Superior temporal gyrus (tissue), 1 donor: ENCODE measurements at regions not wholly inside any gene's neighbourhood (a gene's known extent, or its start where the extent isn't known, plus 50 kb on each side); places are given as distances from the start of the nearest gene placed in this dataset.

Experiments
- DNase-seq: peaks from one replicate; pipeline ENCODE4 v3.0.0-alpha.2; 2016; ENCODE audit errors: extremely low spot score

DNA sequence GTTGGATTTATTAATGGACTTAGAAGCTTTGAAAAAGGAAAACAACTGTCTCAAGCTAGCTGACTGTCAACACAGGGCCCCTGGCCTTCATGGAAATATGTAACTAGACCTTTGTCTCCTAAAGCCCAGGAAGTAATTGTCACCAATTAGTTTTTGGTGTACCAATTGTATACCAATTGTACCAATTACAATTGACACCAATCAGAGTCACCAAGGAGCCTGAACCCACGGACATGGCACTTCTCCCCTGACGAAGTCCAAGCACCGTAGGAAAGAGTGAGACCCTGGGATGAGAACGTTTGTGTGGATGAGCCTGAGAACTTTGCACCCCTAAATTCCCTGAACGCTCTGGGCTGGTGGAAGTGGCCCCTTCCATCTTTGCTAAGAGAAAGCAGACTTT is 129.0 kb downstream of the ENGASE start:
- DNase-seq: no peak

DNA sequence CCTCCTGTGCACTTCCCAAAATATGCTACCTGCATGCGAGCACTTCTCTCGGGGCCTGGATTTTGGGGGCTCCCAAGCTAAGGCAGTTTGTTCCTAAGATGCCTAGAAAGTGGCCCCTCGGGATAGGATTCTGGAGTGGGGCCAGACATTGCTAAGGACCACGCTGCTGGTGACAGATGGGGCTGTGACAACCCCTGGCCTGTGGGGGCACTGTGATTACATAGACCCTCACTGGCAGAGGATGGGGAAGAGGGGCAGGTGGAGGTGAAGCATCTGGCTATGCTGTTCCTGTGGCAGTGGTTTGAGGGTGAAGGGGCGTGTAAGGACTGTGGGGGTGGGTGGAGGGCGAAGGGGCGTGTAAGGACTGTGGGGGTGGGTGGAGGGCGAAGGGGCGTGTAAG is 128.4 kb downstream of the ENGASE start:
- DNase-seq: no peak

- no peak for DNase-seq
These were observed 127.9 kb downstream of the ENGASE start for GRCh38 chr17:79202480-79202879.

- DNase-seq: no peak
These were observed 127.1 kb downstream of the ENGASE start for GRCh38 chr17:79201536-79202227.

DNA sequence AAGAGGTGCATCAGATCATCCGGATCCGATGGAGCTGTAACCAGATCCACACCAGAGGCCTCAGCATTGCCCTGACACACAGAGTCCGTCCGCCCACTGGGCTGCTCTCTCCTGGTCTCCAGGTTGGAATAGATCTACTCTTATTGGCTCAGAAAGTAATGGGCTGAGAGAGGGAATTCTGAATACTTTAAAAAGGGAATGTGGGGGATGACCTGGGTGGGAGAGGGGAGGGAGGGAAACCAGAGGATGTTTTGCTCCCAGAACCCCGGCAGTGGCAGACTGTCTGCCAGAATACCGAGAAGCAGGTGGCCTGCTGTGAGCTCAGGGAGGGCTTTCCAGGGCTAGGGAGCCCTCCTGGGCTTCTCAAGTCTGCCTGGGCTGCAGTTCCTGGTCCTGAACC is 126.5 kb downstream of the ENGASE start:
- DNase-seq: no peak

DNA sequence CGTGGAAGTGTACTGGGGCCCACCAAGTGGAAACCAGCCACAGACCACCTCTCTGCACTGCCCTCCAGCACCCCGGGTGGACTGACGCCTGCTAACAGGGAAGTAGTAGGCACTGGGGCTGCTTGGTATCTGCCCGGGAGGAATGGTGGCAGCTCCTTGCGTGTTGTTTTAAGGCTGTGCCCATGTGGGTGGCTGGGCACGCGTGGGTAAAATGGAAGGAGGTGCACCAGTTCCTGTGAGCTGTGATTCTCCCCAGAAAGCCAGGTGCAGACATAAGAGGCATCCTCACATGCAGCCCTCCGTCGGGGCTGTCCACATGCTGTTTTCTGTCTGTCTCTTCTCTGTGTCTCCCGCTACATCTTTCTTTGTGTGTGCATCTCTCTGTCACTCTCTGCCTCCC is 122.3 kb downstream of the ENGASE start:
- DNase-seq: no peak

- no peak for DNase-seq
These were observed 118.1 kb downstream of the ENGASE start for GRCh38 chr17:79192503-79193351.

GRCh38 chr17:79191270-79191934 is 116.8 kb downstream of the ENGASE start:
- DNase-seq: no peak

DNA sequence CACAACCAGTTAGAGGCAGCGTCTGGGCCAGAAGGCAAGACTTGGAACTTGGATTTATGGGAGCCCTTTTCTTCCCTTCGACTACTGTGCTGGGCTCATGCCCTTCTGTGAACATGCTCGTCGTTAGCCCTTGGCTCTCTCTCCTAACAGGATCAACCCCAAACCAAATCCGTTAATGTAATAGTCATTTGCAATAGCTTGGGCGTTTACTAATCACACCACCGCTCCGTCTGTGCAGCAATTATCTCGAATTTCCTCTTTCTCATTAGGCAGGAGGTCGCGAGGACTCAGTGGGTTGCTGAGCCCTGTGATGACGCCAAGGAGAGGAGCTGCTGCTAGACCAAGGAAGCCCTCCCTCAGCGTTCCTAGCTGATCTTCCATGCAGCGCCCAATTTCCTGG is 114.7 kb downstream of the ENGASE start:
- no peak for DNase-seq

DNA sequence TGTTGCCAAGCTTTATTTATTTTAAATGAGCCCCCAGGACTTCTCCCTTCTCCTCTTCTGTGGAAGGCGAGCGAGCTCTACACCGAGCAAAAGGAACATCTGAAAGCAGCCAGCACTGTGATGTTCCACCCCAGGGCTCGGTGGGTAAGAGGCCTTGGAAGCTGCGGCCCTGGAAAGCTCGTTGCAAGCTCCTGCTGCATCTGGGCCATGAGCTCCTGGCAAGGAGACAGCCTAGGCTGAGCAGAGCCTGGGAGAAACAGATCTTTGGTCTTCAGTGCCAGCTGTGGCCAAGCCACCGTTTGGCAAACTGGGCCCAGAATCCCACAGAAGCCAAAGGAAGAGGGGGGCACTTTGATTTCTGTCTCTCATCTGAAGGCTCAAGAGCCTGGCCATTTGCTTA is 114.1 kb downstream of the ENGASE start:
- DNase-seq: no peak

DNA sequence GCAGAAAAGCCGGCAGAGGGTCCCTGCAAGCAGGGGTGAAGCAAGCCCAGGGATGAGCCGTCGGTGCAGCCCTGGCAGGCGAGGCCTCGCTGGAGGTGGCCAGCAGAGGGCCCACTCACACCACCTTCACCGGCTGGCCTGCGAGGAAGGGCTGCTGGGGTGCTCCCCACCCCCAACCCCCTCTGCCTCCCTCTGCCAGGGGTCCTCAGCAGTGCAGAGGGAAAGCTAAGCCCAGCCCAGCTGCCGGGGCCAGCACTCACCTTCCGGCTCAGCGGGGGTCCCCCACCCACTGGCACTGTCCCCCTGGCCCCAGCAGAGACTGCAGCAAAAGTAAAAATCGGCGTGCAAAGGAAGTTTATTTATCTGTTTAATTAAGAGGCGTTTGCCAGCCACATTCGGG is 113.4 kb downstream of the ENGASE start:
- no peak for DNase-seq

DNA sequence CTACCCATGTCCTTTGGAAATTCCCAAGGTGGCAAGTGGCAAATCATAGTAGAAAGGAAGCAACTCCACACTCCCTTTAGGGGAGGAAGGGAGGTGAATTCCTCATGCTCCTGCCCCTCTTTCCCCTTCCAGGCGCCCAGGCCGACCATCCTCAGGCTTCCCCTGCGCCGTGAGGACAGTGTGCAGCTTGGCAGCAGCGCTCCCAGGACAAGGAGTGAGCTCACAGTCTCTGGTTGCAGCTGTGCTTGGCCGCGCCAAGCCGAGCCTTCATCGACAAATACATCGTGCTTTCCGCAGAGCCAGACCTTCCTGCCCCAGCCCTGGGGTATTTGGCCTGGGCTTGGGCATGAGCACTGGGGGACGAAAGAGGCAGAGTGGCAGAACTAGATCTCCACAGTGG is 112.6 kb downstream of the ENGASE start:
- no peak for DNase-seq

DNA sequence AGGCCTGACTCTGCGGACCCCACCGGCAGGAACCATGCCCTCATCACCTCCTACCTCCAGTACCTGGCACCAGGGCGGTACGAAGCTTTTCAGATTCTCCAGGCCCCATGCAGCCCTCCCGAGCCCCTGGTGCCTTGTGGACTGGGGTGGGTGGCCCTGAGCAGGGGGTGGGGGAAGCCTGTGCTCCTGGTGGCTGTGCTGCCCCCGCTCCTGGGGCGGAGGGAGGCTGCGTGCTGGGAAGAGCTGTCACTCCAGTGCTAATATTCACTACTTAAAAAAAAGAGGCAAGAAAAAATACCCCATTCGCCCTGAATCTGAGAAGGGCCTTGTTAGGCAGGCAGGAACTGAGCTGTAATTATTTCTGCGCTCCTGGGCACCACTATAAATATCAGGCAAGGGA is 111.8 kb downstream of the ENGASE start:
- DNase-seq: no peak

DNA sequence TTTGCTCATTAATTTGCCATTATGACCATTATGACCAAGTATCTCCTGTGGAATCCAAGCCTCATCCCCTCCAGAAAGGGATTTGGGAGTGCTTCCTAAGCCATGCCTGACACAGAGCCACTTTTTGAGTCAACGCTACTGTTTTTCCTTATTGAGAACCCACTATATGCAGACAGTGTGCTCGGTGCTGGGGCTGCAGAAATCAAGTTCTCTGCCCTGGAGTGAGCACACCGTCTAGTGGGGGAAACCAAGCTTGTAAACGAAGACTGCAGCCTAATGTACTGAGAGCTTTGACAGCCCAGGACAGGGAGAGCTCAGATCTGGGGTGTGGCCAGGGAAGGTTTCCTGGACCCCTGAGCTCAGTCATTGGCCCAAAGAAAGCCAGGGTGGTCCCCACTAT is 111.0 kb downstream of the ENGASE start:
- no peak for DNase-seq

DNA sequence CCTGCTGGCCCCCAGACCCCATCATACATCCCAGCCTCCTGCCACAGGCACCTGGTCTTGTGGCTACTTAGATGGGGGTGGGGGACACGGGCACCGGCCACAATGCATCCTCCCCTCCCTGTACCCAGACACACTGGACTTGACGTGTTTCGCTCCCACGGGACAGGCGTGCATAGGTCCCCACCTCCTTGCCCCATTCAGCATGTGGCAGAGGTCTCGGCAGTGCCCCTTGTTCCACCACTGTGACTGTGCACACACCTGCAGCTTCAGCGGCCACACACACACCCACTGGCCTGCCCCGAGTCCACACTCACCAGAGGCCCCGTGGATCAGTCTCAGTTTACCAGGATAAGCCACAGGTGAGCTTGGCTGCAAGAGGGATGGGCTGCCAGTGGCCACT is 109.6 kb downstream of the ENGASE start:
- no peak for DNase-seq

DNA sequence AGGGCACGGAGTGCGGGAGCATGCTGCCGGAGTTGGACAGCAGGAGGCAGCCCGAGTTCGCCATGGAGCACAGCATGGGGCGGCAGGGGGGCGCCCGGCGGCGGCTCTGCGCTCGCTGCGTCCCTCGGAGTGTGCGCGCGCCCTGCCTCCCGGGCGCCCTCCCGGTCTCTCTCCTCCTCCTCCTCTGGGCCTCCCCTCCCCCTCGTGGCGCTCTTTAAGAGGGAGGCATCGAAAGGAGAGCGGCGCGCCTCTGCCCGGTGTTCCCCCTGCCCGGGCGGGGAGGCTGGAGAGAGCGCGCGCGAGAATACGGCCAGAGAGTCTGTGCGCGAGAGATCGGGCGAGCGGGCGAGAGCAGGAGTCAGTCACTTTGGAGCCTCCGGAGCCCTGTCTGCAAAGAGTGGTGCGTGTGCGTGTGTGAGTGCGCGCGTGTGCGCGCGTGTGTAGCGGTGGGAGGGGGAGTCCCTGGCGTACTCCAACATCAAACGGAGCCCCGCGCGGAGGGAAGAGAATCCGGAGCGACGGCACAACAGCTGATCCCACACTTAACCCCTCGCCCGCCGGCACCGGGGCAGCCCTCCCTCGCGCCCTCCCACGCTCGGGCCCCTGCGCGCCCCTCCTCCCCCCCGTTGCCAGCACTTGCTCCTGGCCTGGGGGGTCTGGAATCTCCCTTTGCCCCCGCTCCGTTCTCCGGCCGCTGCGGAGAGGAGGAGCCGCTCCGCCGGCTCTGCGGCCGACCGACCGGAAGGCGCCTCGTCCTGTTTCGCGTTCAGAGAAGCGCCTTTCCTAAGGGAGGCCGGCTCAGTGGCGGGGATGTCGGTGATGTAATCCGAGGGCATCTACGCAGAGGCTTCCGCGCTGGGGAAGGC is 108.9 kb downstream of the ENGASE start:
- DNase-seq: no peak

GRCh38 chr17:79183043-79183292 is 108.3 kb downstream of the ENGASE start:
- no peak for DNase-seq

GRCh38 chr17:79182176-79183042 is 107.8 kb downstream of the ENGASE start:
- no peak for DNase-seq

- no peak for DNase-seq
These were observed 105.9 kb downstream of the ENGASE start for GRCh38 chr17:79180358-79181005.

DNA sequence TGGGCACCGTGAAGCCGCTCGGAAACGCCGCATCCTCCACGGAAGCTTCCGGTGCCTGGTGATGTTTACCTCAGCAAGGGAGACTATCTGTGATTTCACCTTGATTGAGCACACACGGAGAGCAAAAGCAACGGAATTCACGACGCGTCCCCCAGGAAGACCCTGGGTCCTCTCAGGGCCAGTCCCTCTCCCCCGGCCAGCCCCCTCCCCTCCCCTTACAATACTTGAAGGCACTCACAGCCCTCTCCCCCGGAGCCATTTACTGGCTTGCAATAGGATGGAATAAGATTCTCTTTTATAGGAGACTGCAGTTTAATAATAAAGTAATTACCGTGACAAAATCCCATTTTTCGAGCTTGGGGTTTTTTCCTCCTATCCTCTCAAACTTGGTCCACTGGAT is 104.7 kb downstream of the ENGASE start:
- no peak for DNase-seq

- DNase-seq: no peak
These were observed 103.3 kb downstream of the ENGASE start for GRCh38 chr17:79177877-79178276.
